Mammary epithelial cell (primary cell): ENCODE measurements at regions not wholly inside any gene's neighbourhood (a gene's known extent, or its start where the extent isn't known, plus 50 kb on each side); places are given as distances from the start of the nearest gene placed in this dataset.

Experiments
- EZH2 ChIP-seq: IDR thresholded peaks from 2 replicates; pipeline ENCODE4 v1.6.1; 2012; ENCODE audit warnings: low read length, inconsistent platforms, borderline replicate concordance
- TF ChIP-seq, protein P1 (sequence below), 2 donors: IDR thresholded peaks in 1 of 2; conservative IDR thresholded peaks in 1 of 2; 2 replicates each; pipeline ENCODE4 v1.5.1; 2011 to 2012; ENCODE audit warnings: inconsistent platforms in 2 of 2, low read length in 2 of 2, mild to moderate bottlenecking in 2 of 2, control low read depth in 1 of 2, low read depth in 1 of 2; ENCODE audit not compliant: insufficient read depth in 1 of 2; ENCODE audit errors: extremely low read depth in 1 of 2

DNA sequence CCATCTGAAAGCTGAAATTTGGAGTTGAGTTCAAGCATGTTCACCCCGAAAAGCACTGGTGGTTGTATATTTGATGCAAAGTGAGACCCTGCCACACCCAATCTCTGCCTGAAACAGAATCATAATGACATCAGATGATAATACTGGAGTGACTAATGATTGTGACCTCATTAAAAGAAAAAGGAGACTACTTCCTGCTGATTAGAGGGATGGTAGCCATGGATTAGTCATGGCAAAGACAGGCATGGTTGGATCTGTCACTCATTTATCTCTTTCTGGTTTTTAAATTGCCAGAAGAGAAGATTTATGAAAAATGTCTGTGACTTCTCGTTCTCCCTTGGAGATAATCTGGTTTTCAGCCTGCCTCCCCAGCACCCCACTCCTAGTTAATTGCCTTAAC, 101.2 kb downstream of the BAMBI start:
- no peak for TF ChIP-seq EZH2
- TF ChIP-seq, protein P1, sequence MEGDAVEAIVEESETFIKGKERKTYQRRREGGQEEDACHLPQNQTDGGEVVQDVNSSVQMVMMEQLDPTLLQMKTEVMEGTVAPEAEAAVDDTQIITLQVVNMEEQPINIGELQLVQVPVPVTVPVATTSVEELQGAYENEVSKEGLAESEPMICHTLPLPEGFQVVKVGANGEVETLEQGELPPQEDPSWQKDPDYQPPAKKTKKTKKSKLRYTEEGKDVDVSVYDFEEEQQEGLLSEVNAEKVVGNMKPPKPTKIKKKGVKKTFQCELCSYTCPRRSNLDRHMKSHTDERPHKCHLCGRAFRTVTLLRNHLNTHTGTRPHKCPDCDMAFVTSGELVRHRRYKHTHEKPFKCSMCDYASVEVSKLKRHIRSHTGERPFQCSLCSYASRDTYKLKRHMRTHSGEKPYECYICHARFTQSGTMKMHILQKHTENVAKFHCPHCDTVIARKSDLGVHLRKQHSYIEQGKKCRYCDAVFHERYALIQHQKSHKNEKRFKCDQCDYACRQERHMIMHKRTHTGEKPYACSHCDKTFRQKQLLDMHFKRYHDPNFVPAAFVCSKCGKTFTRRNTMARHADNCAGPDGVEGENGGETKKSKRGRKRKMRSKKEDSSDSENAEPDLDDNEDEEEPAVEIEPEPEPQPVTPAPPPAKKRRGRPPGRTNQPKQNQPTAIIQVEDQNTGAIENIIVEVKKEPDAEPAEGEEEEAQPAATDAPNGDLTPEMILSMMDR (conservative IDR thresholded peaks at IDR 0.05 in 1 of 2, IDR thresholded peaks at IDR 0.05 in 1 of 2; ENCODE audit: extremely low read depth in 1 of 2, insufficient read depth in 1 of 2, low read depth in 1 of 2, low read length in 2 of 2), result no peak
